SK-N-MC (cell line): ENCODE measurements at regions not wholly inside any gene's neighbourhood (a gene's known extent, or its start where the extent isn't known, plus 50 kb on each side); places are given as distances from the start of the nearest gene placed in this dataset.

ENCODE experiments used
- DNase-seq: peaks from one replicate; pipeline ENCODE4 v3.0.0-alpha.2; 2011; ENCODE audit warnings: low read depth, low spot score
- H3K27ac ChIP-seq: fragments of 200-600 bp; sonication (generic); 2 replicates; pipeline ENCODE4 v1.5.1; 2016; ENCODE audit warnings: mixed run types
- H3K36me3 ChIP-seq: fragments of 200-600 bp; sonication (generic); 2 replicates; pipeline ENCODE4 v1.6.1; 2017; ENCODE audit warnings: antibody characterized with exemption, low read length, mixed read lengths; ENCODE audit not compliant: insufficient read depth
- H3K4me3 ChIP-seq: fragments of 200-600 bp; sonication (generic); 2 replicates; pipeline ENCODE4 v1.5.1; 2016
- H3K9ac ChIP-seq: fragments of 200-600 bp; sonication (generic); 2 replicates; pipeline ENCODE4 v1.8.0; 2017; ENCODE audit warnings: mixed run types, mixed read lengths; ENCODE audit not compliant: insufficient read length
- H3K9me3 ChIP-seq: fragments of 200-600 bp; sonication (generic); 2 replicates; pipeline ENCODE4 v1.6.1; 2017; ENCODE audit warnings: low read depth, mild to moderate bottlenecking, antibody characterized with exemption, low read length, moderate library complexity, mixed read lengths
- EZH2 ChIP-seq: fragments of 200-600 bp; sonication (generic); IDR thresholded peaks from one replicate; pipeline ENCODE4 v1.6.1; 2017; ENCODE audit warnings: antibody characterized with exemption
- FOXP2 ChIP-seq: optimal IDR thresholded peaks from 2 replicates; pipeline ENCODE3; 2011; ENCODE audit warnings: mild to moderate bottlenecking, moderate library complexity; ENCODE audit not compliant: insufficient read depth; ENCODE audit errors: extremely low read length, control extremely low read depth
- POLR2AphosphoS5 ChIP-seq: IDR thresholded peaks from 2 replicates; pipeline ENCODE4 v1.6.1; 2012; ENCODE audit warnings: mild to moderate bottlenecking, low read depth, low read length, borderline replicate concordance

DNA sequence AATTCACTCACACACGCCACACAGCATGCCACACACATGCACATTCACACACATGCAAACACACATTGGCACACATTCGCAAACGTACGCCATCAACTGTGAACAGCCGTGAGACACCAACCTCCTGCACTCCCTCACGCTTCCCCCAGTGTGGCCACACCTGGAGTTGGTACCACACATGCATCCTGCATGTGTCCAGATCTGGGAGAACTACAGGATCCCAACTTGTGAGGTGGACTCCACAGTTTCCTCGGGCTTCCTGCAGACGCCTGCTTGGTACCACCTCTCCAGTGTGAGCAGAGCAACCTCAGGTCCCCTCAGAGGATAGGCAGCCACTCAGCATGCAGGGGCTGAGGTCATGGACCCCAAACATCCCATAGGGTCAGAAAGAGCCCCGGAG is 239.0 kb downstream of the EIPR1 start:
- DNase-seq, result no peak
- TF ChIP-seq EZH2, result no peak
- TF ChIP-seq POLR2AphosphoS5, result no peak
- no peak for TF ChIP-seq FOXP2
- no peaks in the 10 kb centered on the region for H3K9me3 ChIP-seq
- H3K27ac ChIP-seq, result no peak overlapping the region
- no peaks in the 10 kb centered on the region for H3K36me3 ChIP-seq
- H3K4me3 ChIP-seq, result no peak overlapping the region
- H3K9ac ChIP-seq, result no peak overlapping the region

GRCh38 chr2:3137651-3138300 is 239.8 kb downstream of the EIPR1 start:
- H3K4me3 ChIP-seq, result no peak overlapping the region
- DNase-seq, result no peak
- TF ChIP-seq FOXP2, result no peak
- no peaks in the 10 kb centered on the region for H3K9me3 ChIP-seq
- H3K9ac ChIP-seq, result no peak overlapping the region
- H3K36me3 ChIP-seq, result no peaks in the 10 kb centered on the region
- no peak overlapping the region for H3K27ac ChIP-seq

- H3K9ac ChIP-seq, result no peak overlapping the region
- DNase-seq, result no peak
- TF ChIP-seq POLR2AphosphoS5, result no peak
- no peak for TF ChIP-seq EZH2
- no peak for TF ChIP-seq FOXP2
- no peak overlapping the region for H3K27ac ChIP-seq
- no peaks in the 10 kb centered on the region for H3K36me3 ChIP-seq
- no peak overlapping the region for H3K4me3 ChIP-seq
- no peaks in the 10 kb centered on the region for H3K9me3 ChIP-seq
These were observed 241.9 kb downstream of the EIPR1 start for GRCh38 chr2:3135676-3136075.

GRCh38 chr2:3134026-3134571 is 243.5 kb downstream of the EIPR1 start:
- Histone ChIP-seq H3K4me3 (no peak overlapping the region), H3K36me3 (no peaks in the 10 kb centered on the region), H3K9me3 (no peaks in the 10 kb centered on the region), H3K27ac (no peak overlapping the region), H3K9ac (no peak overlapping the region)
- TF ChIP-seq POLR2AphosphoS5 (no peak), FOXP2 (no peak), EZH2 (no peak)
- no peak for DNase-seq

DNA sequence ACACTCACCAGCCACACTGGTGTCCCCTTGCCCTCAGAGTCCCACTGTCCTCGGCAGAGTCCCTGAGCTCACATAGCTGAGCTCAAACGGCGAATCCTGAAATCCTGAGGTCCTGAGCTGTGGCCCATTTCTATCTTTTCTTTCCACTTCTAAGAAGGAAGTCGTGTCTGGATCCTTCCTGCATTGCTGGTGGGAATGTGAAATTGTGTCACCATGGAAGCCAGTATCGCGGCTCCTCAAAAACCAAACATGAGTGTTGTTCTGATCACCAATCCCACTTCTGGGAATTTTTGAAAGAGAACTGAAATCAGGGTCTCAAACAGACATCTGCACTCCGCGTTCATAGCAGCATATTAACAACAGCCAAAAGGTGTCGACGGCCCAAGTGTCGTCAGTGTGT is 244.7 kb downstream of the EIPR1 start:
- TF ChIP-seq FOXP2, result no peak
- no peak for TF ChIP-seq EZH2
- Histone ChIP-seq H3K36me3 (no peaks in the 10 kb centered on the region), H3K9me3 (no peaks in the 10 kb centered on the region), H3K4me3 (no peak overlapping the region), H3K9ac (no peak overlapping the region), H3K27ac (no peak overlapping the region)
- DNase-seq, result no peak

DNA sequence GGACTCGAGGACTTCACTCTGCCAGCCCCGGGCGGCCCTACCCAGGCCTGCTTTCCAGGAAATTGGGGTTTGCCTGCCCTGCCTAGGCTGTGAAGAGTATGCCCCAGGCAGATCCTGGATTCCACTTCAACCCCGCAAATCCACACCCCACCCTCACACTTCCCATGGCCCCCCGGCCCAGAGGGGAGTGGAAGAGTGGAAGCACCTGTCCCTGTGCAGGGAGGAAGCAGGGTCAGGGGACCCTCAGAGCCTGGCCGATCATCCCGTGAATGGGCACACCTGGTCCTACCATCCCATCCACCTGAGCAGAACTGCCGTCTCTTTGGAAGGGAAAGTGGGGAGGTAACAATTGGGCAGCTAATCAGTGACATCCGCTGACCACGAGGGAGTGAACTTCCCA is 245.2 kb downstream of the EIPR1 start:
- Histone ChIP-seq H3K4me3 (no peak overlapping the region), H3K9ac (no peak overlapping the region), H3K9me3 (no peaks in the 10 kb centered on the region), H3K27ac (no peak overlapping the region), H3K36me3 (no peaks in the 10 kb centered on the region)
- TF ChIP-seq FOXP2 (no peak), EZH2 (no peak), POLR2AphosphoS5 (no peak)
- DNase-seq, result no peak

- H3K9ac ChIP-seq, result no peak overlapping the region
- DNase-seq, result no peak
- H3K9me3 ChIP-seq, result no peaks in the 10 kb centered on the region
- no peak overlapping the region for H3K4me3 ChIP-seq
- H3K36me3 ChIP-seq, result no peaks in the 10 kb centered on the region
- TF ChIP-seq POLR2AphosphoS5 (no peak), EZH2 (no peak), FOXP2 (no peak)
- no peak overlapping the region for H3K27ac ChIP-seq
These were observed 245.8 kb downstream of the EIPR1 start for GRCh38 chr2:3131636-3132326.

- Histone ChIP-seq H3K4me3 (no peak overlapping the region), H3K9ac (no peak overlapping the region), H3K27ac (no peak overlapping the region), H3K36me3 (no peaks in the 10 kb centered on the region), H3K9me3 (no peaks in the 10 kb centered on the region)
- TF ChIP-seq FOXP2 (no peak), EZH2 (no peak), POLR2AphosphoS5 (no peak)
- DNase-seq, result no peak
These were observed 246.6 kb downstream of the EIPR1 start for GRCh38 chr2:3130889-3131635.
